ENCODE measurements at regions not wholly inside any gene's neighbourhood (a gene's known extent, or its start where the extent isn't known, plus 50 kb on each side); places are given as distances from the start of the nearest gene placed in this dataset.

DNA sequence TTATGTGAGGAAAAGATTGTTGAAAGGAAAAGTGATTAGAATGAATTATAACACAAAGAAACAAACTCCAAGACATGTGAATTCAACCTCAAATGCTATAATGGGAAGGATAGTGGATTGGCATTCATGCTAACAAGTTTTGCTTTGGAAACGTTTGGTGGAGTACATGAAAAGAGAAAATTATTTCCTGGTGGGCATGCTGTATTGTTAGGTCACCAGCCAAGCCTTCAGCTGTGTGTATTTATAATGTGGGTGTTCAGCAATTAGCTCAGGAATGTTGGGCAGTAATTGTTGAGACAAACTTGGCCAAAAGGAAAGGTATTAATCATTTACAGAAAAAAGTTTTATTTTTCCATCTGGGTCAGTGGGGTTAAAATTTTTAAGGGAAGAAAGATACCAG is 198.9 kb upstream of the ARSJ start (continued):
- TF ChIP-seq, protein P1, sequence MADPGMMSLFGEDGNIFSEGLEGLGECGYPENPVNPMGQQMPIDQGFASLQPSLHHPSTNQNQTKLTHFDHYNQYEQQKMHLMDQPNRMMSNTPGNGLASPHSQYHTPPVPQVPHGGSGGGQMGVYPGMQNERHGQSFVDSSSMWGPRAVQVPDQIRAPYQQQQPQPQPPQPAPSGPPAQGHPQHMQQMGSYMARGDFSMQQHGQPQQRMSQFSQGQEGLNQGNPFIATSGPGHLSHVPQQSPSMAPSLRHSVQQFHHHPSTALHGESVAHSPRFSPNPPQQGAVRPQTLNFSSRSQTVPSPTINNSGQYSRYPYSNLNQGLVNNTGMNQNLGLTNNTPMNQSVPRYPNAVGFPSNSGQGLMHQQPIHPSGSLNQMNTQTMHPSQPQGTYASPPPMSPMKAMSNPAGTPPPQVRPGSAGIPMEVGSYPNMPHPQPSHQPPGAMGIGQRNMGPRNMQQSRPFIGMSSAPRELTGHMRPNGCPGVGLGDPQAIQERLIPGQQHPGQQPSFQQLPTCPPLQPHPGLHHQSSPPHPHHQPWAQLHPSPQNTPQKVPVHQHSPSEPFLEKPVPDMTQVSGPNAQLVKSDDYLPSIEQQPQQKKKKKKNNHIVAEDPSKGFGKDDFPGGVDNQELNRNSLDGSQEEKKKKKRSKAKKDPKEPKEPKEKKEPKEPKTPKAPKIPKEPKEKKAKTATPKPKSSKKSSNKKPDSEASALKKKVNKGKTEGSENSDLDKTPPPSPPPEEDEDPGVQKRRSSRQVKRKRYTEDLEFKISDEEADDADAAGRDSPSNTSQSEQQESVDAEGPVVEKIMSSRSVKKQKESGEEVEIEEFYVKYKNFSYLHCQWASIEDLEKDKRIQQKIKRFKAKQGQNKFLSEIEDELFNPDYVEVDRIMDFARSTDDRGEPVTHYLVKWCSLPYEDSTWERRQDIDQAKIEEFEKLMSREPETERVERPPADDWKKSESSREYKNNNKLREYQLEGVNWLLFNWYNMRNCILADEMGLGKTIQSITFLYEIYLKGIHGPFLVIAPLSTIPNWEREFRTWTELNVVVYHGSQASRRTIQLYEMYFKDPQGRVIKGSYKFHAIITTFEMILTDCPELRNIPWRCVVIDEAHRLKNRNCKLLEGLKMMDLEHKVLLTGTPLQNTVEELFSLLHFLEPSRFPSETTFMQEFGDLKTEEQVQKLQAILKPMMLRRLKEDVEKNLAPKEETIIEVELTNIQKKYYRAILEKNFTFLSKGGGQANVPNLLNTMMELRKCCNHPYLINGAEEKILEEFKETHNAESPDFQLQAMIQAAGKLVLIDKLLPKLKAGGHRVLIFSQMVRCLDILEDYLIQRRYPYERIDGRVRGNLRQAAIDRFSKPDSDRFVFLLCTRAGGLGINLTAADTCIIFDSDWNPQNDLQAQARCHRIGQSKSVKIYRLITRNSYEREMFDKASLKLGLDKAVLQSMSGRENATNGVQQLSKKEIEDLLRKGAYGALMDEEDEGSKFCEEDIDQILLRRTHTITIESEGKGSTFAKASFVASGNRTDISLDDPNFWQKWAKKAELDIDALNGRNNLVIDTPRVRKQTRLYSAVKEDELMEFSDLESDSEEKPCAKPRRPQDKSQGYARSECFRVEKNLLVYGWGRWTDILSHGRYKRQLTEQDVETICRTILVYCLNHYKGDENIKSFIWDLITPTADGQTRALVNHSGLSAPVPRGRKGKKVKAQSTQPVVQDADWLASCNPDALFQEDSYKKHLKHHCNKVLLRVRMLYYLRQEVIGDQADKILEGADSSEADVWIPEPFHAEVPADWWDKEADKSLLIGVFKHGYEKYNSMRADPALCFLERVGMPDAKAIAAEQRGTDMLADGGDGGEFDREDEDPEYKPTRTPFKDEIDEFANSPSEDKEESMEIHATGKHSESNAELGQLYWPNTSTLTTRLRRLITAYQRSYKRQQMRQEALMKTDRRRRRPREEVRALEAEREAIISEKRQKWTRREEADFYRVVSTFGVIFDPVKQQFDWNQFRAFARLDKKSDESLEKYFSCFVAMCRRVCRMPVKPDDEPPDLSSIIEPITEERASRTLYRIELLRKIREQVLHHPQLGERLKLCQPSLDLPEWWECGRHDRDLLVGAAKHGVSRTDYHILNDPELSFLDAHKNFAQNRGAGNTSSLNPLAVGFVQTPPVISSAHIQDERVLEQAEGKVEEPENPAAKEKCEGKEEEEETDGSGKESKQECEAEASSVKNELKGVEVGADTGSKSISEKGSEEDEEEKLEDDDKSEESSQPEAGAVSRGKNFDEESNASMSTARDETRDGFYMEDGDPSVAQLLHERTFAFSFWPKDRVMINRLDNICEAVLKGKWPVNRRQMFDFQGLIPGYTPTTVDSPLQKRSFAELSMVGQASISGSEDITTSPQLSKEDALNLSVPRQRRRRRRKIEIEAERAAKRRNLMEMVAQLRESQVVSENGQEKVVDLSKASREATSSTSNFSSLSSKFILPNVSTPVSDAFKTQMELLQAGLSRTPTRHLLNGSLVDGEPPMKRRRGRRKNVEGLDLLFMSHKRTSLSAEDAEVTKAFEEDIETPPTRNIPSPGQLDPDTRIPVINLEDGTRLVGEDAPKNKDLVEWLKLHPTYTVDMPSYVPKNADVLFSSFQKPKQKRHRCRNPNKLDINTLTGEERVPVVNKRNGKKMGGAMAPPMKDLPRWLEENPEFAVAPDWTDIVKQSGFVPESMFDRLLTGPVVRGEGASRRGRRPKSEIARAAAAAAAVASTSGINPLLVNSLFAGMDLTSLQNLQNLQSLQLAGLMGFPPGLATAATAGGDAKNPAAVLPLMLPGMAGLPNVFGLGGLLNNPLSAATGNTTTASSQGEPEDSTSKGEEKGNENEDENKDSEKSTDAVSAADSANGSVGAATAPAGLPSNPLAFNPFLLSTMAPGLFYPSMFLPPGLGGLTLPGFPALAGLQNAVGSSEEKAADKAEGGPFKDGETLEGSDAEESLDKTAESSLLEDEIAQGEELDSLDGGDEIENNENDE (IDR thresholded peaks at IDR 0.05; ENCODE audit: insufficient replicate concordance, low read length) = no peak
- no peak for TF ChIP-seq CEBPB (IDR thresholded peaks at IDR 0.05; ENCODE audit: low read depth, low read length)
- TF ChIP-seq SUZ12 (IDR thresholded peaks at IDR 0.05; ENCODE audit: low read length) = no peak
- TF ChIP-seq, protein P2, sequence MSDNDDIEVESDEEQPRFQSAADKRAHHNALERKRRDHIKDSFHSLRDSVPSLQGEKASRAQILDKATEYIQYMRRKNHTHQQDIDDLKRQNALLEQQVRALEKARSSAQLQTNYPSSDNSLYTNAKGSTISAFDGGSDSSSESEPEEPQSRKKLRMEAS (IDR thresholded peaks at IDR 0.05) = no peak
- TF ChIP-seq MAFK (IDR thresholded peaks at IDR 0.05; ENCODE audit: low read depth, low read length) = no peak
- TF ChIP-seq TBP (IDR thresholded peaks at IDR 0.05; ENCODE audit: low read depth, low read length) = no peak
- TF ChIP-seq JUND (IDR thresholded peaks at IDR 0.05; ENCODE audit: low read length) = no peak
- no peak for TF ChIP-seq ZNF274 (IDR thresholded peaks at IDR 0.05; ENCODE audit: borderline replicate concordance, extremely low read depth, low read length)
- no peak for TF ChIP-seq JUN (IDR thresholded peaks at IDR 0.05; ENCODE audit: low read depth, low read length)
- TF ChIP-seq SP1 (IDR thresholded peaks at IDR 0.05; ENCODE audit: low read depth, low read length) = no peak
- TF ChIP-seq RBBP5 (IDR thresholded peaks at IDR 0.05; ENCODE audit: borderline replicate concordance, low read depth, low read length) = no peak
- no peak for TF ChIP-seq FOSL1 (IDR thresholded peaks at IDR 0.05; ENCODE audit: insufficient read depth, low read depth, low read length)
- no peak for TF ChIP-seq POLR2AphosphoS5 (IDR thresholded peaks at IDR 0.05; ENCODE audit: low read depth, low read length)
- no peak for TF ChIP-seq CBX5 (IDR thresholded peaks at IDR 0.05; ENCODE audit: low read depth, low read length)

Measured in H1 (cell line).